ENCODE measurements at regions not wholly inside any gene's neighbourhood (a gene's known extent, or its start where the extent isn't known, plus 50 kb on each side); places are given as distances from the start of the nearest gene placed in this dataset.

DNA sequence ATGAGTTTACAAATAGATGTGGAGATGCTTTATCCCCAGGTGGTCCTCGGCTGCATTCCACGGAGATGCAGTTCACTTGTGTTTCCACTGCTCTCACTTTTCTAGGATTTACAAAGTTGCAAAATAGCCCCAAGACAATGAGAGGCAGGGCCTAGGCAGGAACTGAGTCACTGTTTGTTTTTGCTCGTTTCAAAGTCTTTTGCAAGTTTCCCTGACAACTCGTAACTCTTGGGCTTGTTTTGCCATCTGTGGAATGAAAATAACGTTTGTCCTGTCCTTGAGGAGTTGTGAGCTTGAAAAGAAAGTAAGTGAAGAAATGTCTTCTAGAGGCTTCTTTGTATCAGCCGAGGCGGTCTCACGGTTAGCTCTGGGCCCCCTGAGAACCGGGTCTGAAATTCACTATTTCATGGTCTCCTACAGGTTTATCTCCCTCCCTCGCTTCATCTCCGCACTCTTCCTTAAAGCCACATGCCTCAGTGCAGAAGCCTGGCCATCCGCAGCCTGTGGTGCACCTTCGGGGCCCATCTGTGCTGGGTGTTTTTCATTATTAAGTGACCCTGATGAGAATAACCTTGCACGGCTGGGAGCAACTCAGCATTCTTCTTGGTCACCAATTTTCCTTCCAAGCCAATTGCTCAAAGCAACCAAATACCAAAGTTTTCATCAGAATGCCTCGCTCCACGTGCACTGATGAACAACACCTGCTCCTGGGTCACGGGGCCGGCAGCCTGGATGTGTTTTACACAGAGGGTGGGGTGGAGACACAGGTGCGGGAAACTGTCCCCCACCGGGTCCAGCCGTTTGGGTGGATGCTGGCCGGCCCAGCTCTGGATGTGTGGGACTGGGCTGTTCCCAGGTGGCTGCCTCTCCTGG is 172.4 kb downstream of the LAT start (continued):
- peak; percentile 51; the same call in 1 of the 2 replicates for TF ChIP-seq SNAPC2 (CRISPR knock-in tag; IDR thresholded peaks at IDR 0.05)
- 0 out of 2 replicates have a peak, but pooled peaks have one; percentile 30 for TF ChIP-seq ZBTB38 (CRISPR knock-in tag; IDR thresholded peaks at IDR 0.05)
- TF ChIP-seq SSRP1 (CRISPR knock-in tag; IDR thresholded peaks at IDR 0.05), result 0 out of 2 replicates have a peak, but pooled peaks have one; percentile 36

DNA sequence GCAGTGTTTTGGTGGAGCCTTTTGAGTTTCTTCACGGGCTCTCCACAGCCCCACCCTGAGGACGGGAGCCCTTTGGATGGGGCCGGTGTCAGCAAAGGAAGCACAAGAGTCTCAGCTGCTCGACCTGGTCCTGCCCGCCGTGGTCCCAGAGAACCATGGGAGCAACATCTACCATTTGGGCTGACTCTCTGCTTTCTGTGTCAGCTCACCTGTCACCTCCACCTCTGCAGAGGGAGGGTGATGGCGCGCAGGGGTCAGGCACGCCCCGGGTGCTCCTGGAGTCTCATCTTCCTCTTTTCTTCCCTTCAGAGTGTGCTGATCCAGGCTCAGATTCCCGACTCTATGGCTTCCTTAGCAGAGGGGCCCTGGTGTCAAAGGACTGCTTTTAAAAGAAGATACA is 171.7 kb downstream of the LAT start:
- DNase-seq (ENCODE audit: low spot score) (no peak), ATAC-seq (no peak), FAIRE-seq (no peak)
- Histone ChIP-seq H3K27ac (ENCODE audit: extremely low read length, insufficient read depth, low read length) (no peak overlapping the region), H3K4me1 (ENCODE audit: insufficient read depth, low read length) (peaks cover 64% of the 10 kb centered on the region), H3K9me3 (ENCODE audit: low read length) (no peaks in the 10 kb centered on the region), H3K4me2 (ENCODE audit: low read depth, low read length) (peak overlapping the region; percentile 63; the same call in 1 of the 2 replicates), H4K20me1 (ENCODE audit: insufficient read depth, low read length) (no peaks in the 10 kb centered on the region), H3K27me3 (ENCODE audit: control insufficient read depth in 1 of 2, insufficient read depth in 2 of 2, low read length in 2 of 2) (peaks cover 0 to 3% of the 10 kb centered on the region in 2 experiments; a peak in 1 of 5 replicates), H3K79me2 (ENCODE audit: insufficient read depth, low read length) (no peaks in the 10 kb centered on the region), H3K9ac (ENCODE audit: insufficient read depth, low read depth, low read length) (no peak overlapping the region; the same call in 1 of the 2 replicates), H3K4me3 (replicated peaks in 1 of 3; ENCODE audit: insufficient read depth in 1 of 3, low read depth in 2 of 3, low read length in 3 of 3) (no peak overlapping the region), H3K36me3 (replicated peaks in 1 of 2; ENCODE audit: control insufficient read depth in 1 of 2, insufficient read depth in 2 of 2, low read length in 2 of 2) (no peaks in the 10 kb centered on the region), H2AFZ (ENCODE audit: low read length) (no peak overlapping the region)
- in situ Hi-C loops (cut with HindIII; ENCODE audit: extremely low pct_ligation_motif_present, low pct_unique_long_range_greater_than_20kb), result no loop called here
- POLR2A ChIA-PET, result no interaction called here
- WGBS (ENCODE audit: low lambda C conversion rate), result 68% methylated on average over 11 of the region's 11 CpGs
- CTCF ChIA-PET (ENCODE audit: low intra/inter-chr PET ratio, low total read pairs), result no interaction called here
- BruUV-seq (replicated peaks), result no TSS peak
- intact Hi-C loops (cut with micrococcal nuclease; ENCODE audit: unreplicated experiment), result no loop called here
- no peak for TF ChIP-seq ZNF766 (CRISPR knock-in tag; IDR thresholded peaks at IDR 0.05; ENCODE audit: borderline replicate concordance)
- TF ChIP-seq, protein P1, sequence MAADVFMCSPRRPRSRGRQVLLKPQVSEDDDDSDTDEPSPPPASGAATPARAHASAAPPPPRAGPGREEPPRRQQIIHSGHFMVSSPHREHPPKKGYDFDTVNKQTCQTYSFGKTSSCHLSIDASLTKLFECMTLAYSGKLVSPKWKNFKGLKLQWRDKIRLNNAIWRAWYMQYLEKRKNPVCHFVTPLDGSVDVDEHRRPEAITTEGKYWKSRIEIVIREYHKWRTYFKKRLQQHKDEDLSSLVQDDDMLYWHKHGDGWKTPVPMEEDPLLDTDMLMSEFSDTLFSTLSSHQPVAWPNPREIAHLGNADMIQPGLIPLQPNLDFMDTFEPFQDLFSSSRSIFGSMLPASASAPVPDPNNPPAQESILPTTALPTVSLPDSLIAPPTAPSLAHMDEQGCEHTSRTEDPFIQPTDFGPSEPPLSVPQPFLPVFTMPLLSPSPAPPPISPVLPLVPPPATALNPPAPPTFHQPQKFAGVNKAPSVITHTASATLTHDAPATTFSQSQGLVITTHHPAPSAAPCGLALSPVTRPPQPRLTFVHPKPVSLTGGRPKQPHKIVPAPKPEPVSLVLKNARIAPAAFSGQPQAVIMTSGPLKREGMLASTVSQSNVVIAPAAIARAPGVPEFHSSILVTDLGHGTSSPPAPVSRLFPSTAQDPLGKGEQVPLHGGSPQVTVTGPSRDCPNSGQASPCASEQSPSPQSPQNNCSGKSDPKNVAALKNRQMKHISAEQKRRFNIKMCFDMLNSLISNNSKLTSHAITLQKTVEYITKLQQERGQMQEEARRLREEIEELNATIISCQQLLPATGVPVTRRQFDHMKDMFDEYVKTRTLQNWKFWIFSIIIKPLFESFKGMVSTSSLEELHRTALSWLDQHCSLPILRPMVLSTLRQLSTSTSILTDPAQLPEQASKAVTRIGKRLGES (CRISPR knock-in tag; IDR thresholded peaks at IDR 0.05; ENCODE audit: borderline replicate concordance), result no peak
- no peak for TF ChIP-seq SMAD1 (CRISPR knock-in tag; IDR thresholded peaks at IDR 0.05; ENCODE audit: borderline replicate concordance, low read depth)
- no peak for TF ChIP-seq MYNN (CRISPR knock-in tag; IDR thresholded peaks at IDR 0.05; ENCODE audit: low read depth)
- TF ChIP-seq POLR2AphosphoS2 (IDR thresholded peaks at IDR 0.05; ENCODE audit: low read depth, low read length), result no peak
- TF ChIP-seq KMT2B (CRISPR knock-in tag; IDR thresholded peaks at IDR 0.05), result 0 out of 2 replicates have a peak, but pooled peaks have one; percentile 31
- no peak for TF ChIP-seq ZNF441 (CRISPR knock-in tag; IDR thresholded peaks at IDR 0.05; ENCODE audit: borderline replicate concordance)
- no peak for TF ChIP-seq NFATC3 (CRISPR knock-in tag; IDR thresholded peaks at IDR 0.05)
- no peak for TF ChIP-seq SAFB2 (CRISPR knock-in tag; IDR thresholded peaks at IDR 0.05; ENCODE audit: borderline replicate concordance, low read depth)
- no peak for TF ChIP-seq ZNF549 (CRISPR knock-in tag; IDR thresholded peaks at IDR 0.05)
- 0 out of 2 replicates have a peak, but pooled peaks have one; percentile 14 for TF ChIP-seq NFIC (IDR thresholded peaks at IDR 0.05; ENCODE audit: low read length)
- TF ChIP-seq, protein P2, sequence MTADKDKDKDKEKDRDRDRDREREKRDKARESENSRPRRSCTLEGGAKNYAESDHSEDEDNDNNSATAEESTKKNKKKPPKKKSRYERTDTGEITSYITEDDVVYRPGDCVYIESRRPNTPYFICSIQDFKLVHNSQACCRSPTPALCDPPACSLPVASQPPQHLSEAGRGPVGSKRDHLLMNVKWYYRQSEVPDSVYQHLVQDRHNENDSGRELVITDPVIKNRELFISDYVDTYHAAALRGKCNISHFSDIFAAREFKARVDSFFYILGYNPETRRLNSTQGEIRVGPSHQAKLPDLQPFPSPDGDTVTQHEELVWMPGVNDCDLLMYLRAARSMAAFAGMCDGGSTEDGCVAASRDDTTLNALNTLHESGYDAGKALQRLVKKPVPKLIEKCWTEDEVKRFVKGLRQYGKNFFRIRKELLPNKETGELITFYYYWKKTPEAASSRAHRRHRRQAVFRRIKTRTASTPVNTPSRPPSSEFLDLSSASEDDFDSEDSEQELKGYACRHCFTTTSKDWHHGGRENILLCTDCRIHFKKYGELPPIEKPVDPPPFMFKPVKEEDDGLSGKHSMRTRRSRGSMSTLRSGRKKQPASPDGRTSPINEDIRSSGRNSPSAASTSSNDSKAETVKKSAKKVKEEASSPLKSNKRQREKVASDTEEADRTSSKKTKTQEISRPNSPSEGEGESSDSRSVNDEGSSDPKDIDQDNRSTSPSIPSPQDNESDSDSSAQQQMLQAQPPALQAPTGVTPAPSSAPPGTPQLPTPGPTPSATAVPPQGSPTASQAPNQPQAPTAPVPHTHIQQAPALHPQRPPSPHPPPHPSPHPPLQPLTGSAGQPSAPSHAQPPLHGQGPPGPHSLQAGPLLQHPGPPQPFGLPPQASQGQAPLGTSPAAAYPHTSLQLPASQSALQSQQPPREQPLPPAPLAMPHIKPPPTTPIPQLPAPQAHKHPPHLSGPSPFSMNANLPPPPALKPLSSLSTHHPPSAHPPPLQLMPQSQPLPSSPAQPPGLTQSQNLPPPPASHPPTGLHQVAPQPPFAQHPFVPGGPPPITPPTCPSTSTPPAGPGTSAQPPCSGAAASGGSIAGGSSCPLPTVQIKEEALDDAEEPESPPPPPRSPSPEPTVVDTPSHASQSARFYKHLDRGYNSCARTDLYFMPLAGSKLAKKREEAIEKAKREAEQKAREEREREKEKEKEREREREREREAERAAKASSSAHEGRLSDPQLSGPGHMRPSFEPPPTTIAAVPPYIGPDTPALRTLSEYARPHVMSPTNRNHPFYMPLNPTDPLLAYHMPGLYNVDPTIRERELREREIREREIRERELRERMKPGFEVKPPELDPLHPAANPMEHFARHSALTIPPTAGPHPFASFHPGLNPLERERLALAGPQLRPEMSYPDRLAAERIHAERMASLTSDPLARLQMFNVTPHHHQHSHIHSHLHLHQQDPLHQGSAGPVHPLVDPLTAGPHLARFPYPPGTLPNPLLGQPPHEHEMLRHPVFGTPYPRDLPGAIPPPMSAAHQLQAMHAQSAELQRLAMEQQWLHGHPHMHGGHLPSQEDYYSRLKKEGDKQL (CRISPR knock-in tag; IDR thresholded peaks at IDR 0.05; ENCODE audit: low read depth), result no peak

All from HepG2 (cell line).